GM10266 (cell line): ENCODE measurements at regions not wholly inside any gene's neighbourhood (a gene's known extent, or its start where the extent isn't known, plus 50 kb on each side); places are given as distances from the start of the nearest gene placed in this dataset.

Experiments used
- DNase-seq: peaks from one replicate; pipeline ENCODE4 v3.0.0; 2012; ENCODE audit errors: extremely low spot score
- TF ChIP-seq, protein P1 (sequence below): IDR thresholded peaks from 2 replicates; pipeline ENCODE4 v1.5.1; 2012; ENCODE audit warnings: mild to moderate bottlenecking, low read depth; ENCODE audit not compliant: control insufficient read depth, insufficient read depth; ENCODE audit errors: missing control alignments

DNA sequence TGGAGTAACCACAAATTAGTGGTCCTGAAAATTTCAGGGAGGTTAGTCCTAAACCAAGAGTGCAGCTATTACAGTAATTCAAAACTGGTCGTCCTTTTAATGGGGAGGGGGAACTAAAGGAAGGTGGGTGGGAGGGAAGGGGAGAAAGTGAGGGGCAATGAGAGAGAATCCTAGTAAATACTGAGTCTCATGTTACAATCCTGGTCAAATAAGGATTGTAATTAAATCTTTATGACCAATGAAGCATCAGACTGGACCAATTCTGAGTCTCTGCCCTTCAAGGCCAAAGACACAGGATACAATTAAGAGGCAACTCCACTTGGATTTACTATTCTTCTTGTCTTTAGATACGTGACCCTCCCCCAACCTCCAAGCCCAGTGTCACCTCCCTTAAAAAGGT is 262.9 kb downstream of the BCL11A start:
- no peak for DNase-seq
- TF ChIP-seq, protein P1, sequence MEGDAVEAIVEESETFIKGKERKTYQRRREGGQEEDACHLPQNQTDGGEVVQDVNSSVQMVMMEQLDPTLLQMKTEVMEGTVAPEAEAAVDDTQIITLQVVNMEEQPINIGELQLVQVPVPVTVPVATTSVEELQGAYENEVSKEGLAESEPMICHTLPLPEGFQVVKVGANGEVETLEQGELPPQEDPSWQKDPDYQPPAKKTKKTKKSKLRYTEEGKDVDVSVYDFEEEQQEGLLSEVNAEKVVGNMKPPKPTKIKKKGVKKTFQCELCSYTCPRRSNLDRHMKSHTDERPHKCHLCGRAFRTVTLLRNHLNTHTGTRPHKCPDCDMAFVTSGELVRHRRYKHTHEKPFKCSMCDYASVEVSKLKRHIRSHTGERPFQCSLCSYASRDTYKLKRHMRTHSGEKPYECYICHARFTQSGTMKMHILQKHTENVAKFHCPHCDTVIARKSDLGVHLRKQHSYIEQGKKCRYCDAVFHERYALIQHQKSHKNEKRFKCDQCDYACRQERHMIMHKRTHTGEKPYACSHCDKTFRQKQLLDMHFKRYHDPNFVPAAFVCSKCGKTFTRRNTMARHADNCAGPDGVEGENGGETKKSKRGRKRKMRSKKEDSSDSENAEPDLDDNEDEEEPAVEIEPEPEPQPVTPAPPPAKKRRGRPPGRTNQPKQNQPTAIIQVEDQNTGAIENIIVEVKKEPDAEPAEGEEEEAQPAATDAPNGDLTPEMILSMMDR, result no peak

DNA sequence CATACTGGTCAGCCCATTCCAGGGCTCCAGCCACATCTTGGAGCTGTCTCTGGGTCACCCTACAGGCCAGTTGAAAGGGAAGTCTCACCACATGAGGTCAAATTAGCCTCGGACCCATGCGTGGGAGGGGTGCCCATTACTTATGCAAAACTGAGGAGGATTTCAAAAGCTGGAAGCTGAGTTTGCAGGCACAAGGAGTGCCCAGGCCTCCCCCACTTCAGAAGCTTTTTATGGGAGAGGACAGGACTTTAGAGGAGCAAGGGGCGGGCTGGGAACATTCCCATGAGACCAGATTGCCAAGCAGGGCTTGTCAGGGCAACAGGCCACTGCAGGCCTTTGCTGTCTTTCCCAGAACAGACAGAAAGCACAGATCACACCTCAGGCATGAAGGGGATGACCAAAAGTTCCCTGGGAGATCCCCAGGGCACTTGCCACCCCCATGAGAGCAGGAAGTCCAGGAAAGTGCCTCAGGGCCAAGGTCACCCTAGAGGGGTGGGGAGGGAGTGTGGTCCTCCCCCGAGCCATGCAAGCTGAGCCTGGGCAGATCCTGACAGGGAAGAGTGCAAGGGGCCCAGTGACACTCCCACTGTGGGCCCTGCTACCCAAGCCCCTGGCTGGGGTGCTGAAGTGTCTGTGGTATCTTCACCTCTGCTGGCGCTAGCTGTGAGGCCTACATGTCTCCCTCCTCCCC is 267.7 kb downstream of the BCL11A start:
- TF ChIP-seq, protein P1, result no peak
- no peak for DNase-seq

DNA sequence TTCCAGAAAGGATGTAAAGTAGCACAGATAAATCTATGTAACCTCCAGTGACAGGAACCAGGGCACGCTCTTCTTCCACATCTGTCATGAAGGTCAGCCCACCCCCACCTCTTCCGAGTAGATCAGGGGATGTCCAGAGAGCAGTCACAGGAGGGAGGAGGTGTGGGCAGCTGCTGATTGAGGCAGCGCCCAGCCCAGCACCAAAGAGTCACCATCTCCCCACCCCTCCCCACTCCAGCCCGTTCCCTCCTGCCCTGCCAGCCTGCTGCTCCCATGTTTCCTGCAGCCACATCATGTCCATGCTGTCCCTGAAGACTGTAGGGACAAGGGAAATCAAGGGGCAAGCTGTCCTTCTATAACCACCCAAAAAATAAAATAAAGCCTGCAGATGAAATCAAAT is 269.8 kb downstream of the BCL11A start:
- TF ChIP-seq, protein P1, result no peak
- no peak for DNase-seq

DNA sequence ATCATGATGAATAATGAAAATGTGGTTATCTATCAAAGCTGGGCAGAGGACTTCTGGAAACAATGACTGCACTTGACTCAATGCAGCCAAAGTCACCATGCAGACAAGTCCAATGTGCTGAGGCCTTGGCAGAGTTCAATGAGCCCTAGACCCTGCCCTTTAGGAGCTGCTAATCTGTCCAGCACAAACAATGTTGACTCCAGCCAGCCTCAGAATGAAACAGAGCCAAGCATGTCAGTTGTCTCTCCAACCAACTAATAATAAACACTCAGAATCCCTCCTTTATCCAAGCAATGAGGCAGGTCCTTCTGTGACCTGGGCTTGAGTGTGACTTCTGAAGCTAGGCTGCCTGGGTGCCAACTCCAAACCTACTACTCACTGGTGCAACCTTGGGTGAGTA is 270.6 kb downstream of the BCL11A start:
- DNase-seq, result no peak
- TF ChIP-seq, protein P1, result no peak

DNA sequence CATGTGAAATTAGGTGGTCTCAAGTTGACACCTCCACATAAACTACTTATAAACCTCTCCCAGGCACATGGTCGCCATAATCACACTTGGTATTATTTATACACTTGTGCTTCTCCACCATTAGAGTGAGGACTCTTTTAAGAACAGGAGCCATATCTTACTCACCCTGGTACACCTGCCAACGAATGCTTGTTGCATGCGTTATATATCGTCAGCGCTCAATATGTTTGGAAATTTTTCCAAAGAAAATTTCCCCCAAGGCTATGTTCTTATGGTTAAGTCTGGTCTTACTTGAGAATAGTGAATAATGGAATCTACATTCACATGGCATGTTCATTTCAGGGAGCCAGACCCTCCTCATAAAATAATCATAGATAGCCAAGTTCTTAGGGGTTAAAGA is 271.7 kb downstream of the BCL11A start:
- no peak for DNase-seq
- TF ChIP-seq, protein P1, result no peak

DNA sequence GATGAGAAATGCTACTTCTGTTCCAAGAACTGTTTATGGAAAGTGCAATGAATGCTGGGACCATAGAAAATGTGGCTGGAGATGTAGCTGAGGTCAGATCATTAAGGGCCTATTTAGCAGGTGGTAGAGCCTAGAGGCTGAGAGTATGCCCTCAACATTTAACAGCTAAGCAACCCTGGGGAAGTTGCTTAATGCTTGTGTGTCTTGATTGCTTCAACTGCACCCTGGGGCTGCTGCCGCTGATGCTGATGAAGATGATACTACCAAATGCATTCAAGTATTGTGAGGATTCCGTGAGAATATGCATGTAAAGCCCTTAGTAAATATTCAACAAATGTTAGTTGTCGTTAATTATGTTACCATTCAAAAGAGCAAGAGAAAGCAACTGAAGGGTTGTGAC is 273.2 kb downstream of the BCL11A start:
- TF ChIP-seq, protein P1, result no peak
- no peak for DNase-seq

DNA sequence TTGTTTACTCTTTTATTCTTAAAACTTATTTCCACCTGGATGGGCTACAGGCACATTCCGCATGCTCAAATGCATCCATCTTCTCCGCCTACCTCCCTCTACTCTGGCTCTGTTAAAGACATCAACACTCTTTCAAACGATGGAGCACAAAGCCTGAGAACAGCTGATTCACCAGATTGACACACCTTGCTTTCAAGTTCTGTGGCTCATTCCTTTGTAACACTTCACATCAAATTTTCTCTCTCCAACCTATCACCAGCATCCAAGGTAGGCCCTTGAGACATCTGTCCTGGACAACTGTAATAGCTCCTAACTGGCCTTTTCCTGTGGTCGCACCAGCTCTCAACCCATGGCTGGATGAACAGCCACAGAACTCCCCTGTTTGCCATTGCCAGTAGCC is 274.5 kb downstream of the BCL11A start:
- TF ChIP-seq, protein P1, result no peak
- DNase-seq, result no peak
